Heart left ventricle (tissue), 13 donors: ENCODE measurements at regions not wholly inside any gene's neighbourhood (a gene's known extent, or its start where the extent isn't known, plus 50 kb on each side); places are given as distances from the start of the nearest gene placed in this dataset.
"Not testable (repeated sequence)": the region's sequence is repeated elsewhere in the genome, so short reads cannot be mapped to it uniquely, and the experiment has no call there.

Experiments
- CTCF ChIP-seq, 12 donors: fragments of 200-600 bp; sonication (generic) in 4 of 12; IDR thresholded peaks; one replicate each; pipeline versions ENCODE4 v1.5.0 to v1.8.0; 2018 to 2022; ENCODE audit warnings: antibody characterized with exemption in 12 of 12, mild to moderate bottlenecking in 5 of 12
- POLR2A ChIP-seq, 2 donors: fragments of 450-650 bp; IDR thresholded peaks; one replicate each; pipeline ENCODE4 v1.6.1; 2017; ENCODE audit warnings: antibody characterized with exemption in 2 of 2, mild to moderate bottlenecking in 2 of 2, moderate library complexity in 2 of 2
- donor health status: ischemic (EF 13 %, LVEDD 7.1; RV severe dilation, severe dysfunction).
- donor health status: DM: no; HTN: yes; CAD: no.
- donor health status: DM: no; HTN: no; CAD: no.
- donor health status: ischemic (EF 25% LVEDD 6.9; RV normal size, moderate dysfunction).
- donor health status: ischemic (EF 25% LVEDD 5.7; RV mildly dilated, moderate dysfunction).
- donor health status: ischemic (EF 35%, LVEDD 5.7; RV mildly dilated, moderate dysfunction).
- donor health status: nonischemic (EF 11% LVEDD 7.7; RV severe dilation, severe dysfunction).
- donor health status: DM: yes; HTN: yes; CAD: no.
- donor health status: PGD.
- donor health status: ischemic (EF 29% LVEDD 5.4; RV normal size, mild dysfunction).
- donor health status: nonischemic (EF 23%, LVEDD 6.1; RV moderate dilation, normal function).

- not testable (repeated sequence) for TF ChIP-seq CTCF, POLR2A (IDR thresholded peaks at IDR 0.05)
Observed at GRCh38 chr7:65259864-65260525, 113.7 kb upstream of the ZNF92 start.
